Activated naive CD8-positive, alpha-beta T cell treated with anti-CD3 and anti-CD28 coated beads, Interleukin-2, amount 50 U/mL, for 24 hours (primary cell): ENCODE measurements at regions not wholly inside any gene's neighbourhood (a gene's known extent, or its start where the extent isn't known, plus 50 kb on each side); places are given as distances from the start of the nearest gene placed in this dataset.

Experiments
- ATAC-seq: fragments of 150-1000 bp; cut with Tn5 transposase; one replicate; pipeline ENCODE4 v1.10.0; 2021
- DNase-seq: peaks from one replicate; pipeline ENCODE4 v3.0.0; 2021
- H3K27ac Mint-ChIP-seq: one replicate; pipeline ENCODE4 v1.8.0; 2021; ENCODE audit warnings: mild to moderate bottlenecking, mixed read lengths
- H3K27me3 Mint-ChIP-seq: one replicate; pipeline ENCODE4 v1.8.0; 2021; ENCODE audit warnings: mixed read lengths
- H3K36me3 Mint-ChIP-seq: one replicate; pipeline ENCODE4 v1.8.0; 2021; ENCODE audit warnings: low read depth, mixed read lengths
- H3K4me1 Mint-ChIP-seq: one replicate; pipeline ENCODE4 v1.8.0; 2021; ENCODE audit warnings: mixed read lengths
- H3K4me3 Mint-ChIP-seq: one replicate; pipeline ENCODE4 v1.8.0; 2021; ENCODE audit warnings: mild to moderate bottlenecking, moderate library complexity, mixed read lengths
- H3K9me3 Mint-ChIP-seq: one replicate; pipeline ENCODE4 v1.8.0; 2021; ENCODE audit warnings: mixed read lengths

DNA sequence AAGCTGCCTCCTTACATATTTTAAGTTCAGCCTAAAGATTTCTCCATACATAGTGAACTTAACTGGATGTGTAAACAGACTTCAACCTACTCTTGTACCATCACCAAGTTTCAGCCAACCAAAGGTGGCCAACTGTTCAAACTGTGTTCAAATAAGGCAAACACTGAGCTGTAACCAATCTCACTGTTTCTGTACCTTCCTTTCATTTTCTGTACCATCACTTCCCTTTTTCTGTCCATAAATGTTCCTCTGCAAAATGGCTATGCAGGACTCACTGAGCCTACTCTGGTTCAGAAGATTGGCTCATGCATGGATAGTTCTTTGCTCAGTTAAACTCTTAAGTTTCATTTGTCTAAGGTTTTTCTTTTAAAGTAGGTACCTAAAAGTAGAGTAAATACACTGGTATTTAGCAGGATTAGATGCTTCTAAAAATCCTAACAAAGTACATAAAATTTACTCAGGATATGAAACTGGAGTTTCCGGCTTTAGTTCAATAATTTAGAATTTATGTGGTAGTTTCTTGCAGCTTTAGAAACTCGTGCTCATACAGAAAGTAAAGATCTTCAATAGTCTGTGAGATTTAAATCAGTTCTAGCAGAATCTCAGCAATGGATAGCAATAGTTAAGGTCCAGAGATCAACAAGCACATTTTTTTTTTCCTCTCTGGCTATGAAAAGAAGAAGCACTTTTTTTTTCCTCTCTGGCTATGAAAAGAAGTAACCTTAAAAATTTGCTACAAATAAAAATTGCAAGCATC, 282.0 kb upstream of the PPFIA2 start:
- Mint-ChIP-seq H3K36me3 (no peaks in the 10 kb centered on the region), H3K27me3 (peaks cover 2% of the 10 kb centered on the region), H3K27ac (no peak overlapping the region), H3K4me3 (no peak overlapping the region), H3K9me3 (no peaks in the 10 kb centered on the region), H3K4me1 (no peaks in the 10 kb centered on the region)
- ATAC-seq (no peak), DNase-seq (no peak)

DNA sequence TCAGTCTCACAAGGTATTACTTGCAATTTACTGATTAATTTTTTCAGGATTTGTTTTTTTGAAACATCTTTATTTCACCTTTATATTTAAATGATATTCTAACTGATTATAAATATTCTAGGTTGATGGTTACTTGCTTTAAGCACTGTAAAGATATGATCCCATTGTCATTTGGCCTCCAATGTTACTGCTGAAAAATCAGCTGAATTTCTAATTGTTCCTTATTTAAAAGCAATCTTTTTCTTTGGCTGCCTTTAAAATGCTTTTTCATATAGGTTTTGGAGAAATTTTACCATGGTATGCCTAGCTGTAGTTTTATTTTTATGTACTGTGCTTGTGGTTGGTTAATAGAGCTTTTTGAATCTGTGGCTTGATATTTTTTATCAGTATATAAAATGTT, 275.6 kb upstream of the PPFIA2 start:
- no peak overlapping the region for H3K27ac Mint-ChIP-seq
- DNase-seq (no peak), ATAC-seq (no peak)
- no peaks in the 10 kb centered on the region for H3K4me1 Mint-ChIP-seq
- no peak overlapping the region for H3K4me3 Mint-ChIP-seq
- H3K27me3 Mint-ChIP-seq, result no peaks in the 10 kb centered on the region
- no peaks in the 10 kb centered on the region for H3K9me3 Mint-ChIP-seq
- no peaks in the 10 kb centered on the region for H3K36me3 Mint-ChIP-seq

DNA sequence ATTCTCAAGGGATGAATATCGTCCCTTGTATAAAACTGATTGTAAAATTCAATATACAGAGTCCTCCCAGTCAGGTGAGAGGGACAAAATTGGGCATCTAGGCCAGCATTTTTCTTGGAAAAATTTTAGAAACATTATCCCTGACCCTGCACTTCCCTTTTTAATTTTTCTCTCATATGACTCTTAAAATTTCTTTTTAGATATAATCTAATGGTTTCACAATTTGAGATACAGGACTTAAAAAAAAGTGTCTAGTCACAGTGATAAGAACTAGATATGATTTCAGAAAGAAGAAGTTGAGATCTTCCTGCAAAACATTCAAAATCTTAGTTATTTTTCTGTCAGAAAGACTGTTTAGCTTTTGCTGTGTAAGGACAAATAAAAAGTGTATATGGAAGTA, 270.8 kb upstream of the PPFIA2 start:
- no peaks in the 10 kb centered on the region for H3K4me1 Mint-ChIP-seq
- H3K36me3 Mint-ChIP-seq, result no peaks in the 10 kb centered on the region
- DNase-seq, result no peak
- ATAC-seq, result no peak
- H3K4me3 Mint-ChIP-seq, result no peak overlapping the region
- H3K9me3 Mint-ChIP-seq, result no peaks in the 10 kb centered on the region
- H3K27me3 Mint-ChIP-seq, result no peaks in the 10 kb centered on the region
- H3K27ac Mint-ChIP-seq, result no peak overlapping the region

DNA sequence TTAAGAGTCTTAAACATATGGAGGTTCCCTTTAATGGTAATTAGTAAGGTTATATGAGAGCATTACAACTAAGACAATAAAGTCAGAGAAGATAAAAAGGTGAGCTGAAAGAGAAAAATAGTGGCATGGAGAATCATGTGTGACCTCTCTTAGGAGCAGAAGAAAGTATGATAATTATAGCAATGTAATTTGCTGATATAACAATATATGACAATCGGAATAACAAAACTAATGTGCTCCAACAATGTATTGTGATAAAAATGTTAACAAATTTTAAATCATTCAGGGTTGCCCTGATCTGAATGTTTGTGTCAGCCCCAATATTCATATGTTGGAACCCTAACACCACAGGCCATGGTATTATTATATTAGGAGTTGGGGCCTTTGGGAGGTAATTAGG, 269.6 kb upstream of the PPFIA2 start:
- no peak overlapping the region for H3K27ac Mint-ChIP-seq
- DNase-seq, result no peak
- H3K4me3 Mint-ChIP-seq, result no peak overlapping the region
- H3K36me3 Mint-ChIP-seq, result no peaks in the 10 kb centered on the region
- H3K27me3 Mint-ChIP-seq, result no peaks in the 10 kb centered on the region
- H3K9me3 Mint-ChIP-seq, result no peaks in the 10 kb centered on the region
- no peak for ATAC-seq
- H3K4me1 Mint-ChIP-seq, result no peaks in the 10 kb centered on the region

DNA sequence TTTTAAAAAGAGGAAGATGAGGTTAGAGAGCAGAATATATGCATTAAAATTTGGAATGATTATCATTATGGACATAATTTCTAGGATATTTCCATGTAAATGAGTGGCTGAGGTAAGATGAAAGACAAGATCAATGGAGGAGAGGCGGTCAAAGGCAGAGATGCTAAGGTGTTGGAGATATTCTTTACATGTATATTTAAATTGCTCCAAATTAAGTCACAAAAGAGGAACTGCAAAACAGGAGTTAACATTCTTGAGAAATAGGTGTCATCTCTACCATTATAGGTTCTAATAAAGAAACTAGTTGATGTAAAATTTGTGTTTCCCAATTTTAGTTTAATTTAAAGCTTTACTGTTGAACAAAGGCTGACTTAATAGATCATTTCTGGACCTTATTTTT, 268.5 kb upstream of the PPFIA2 start:
- H3K27ac Mint-ChIP-seq, result no peak overlapping the region
- H3K4me1 Mint-ChIP-seq, result no peaks in the 10 kb centered on the region
- ATAC-seq (no peak), DNase-seq (no peak)
- peaks cover 2% of the 10 kb centered on the region for H3K27me3 Mint-ChIP-seq
- no peaks in the 10 kb centered on the region for H3K36me3 Mint-ChIP-seq
- no peak overlapping the region for H3K4me3 Mint-ChIP-seq
- H3K9me3 Mint-ChIP-seq, result no peaks in the 10 kb centered on the region

DNA sequence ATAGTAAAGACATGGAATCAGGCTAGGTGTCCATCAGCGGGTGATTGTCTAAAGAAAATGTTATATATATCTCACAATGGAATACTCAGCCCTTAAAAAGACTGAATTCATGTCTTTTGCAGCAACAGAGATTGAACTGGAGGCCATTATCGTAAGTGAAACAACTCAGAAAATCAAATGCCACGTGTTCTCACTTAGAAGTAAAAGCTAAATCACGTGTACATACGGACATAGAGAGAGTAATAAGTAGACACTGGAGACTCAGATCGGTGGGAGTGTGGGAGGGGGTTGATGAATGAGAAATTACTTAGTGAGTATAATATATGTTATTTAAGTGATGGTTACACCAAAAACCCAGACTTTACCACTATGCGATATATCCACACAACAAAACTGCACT, 266.3 kb upstream of the PPFIA2 start:
- no peaks in the 10 kb centered on the region for H3K9me3 Mint-ChIP-seq
- H3K4me3 Mint-ChIP-seq, result no peak overlapping the region
- ATAC-seq (no peak), DNase-seq (no peak)
- H3K4me1 Mint-ChIP-seq, result no peaks in the 10 kb centered on the region
- H3K27ac Mint-ChIP-seq, result no peak overlapping the region
- H3K36me3 Mint-ChIP-seq, result no peaks in the 10 kb centered on the region
- H3K27me3 Mint-ChIP-seq, result peaks cover 2% of the 10 kb centered on the region

DNA sequence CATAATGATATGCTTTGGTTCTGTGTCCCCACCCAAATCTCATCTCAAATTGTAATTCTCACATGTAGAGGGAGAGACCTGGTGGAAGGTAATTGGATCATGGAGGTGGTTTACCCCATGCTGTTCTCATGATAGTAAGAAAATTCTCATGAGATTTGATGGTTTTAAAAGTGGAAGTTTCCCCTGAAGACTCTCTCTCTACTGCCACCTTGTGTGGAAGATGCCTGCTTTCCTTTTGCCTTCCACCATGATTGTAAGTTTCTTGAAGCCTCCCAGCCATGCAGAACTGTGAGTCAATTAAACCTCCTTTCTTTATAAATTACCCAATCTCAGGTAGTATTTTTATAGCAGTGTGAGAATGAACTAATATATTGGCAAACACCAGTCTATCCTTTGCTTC, 260.4 kb upstream of the PPFIA2 start:
- Mint-ChIP-seq H3K9me3 (peaks cover 15% of the 10 kb centered on the region), H3K4me1 (no peaks in the 10 kb centered on the region), H3K27ac (no peak overlapping the region), H3K36me3 (no peaks in the 10 kb centered on the region), H3K27me3 (peaks cover 2% of the 10 kb centered on the region), H3K4me3 (no peak overlapping the region)
- no peak for ATAC-seq
- no peak for DNase-seq

DNA sequence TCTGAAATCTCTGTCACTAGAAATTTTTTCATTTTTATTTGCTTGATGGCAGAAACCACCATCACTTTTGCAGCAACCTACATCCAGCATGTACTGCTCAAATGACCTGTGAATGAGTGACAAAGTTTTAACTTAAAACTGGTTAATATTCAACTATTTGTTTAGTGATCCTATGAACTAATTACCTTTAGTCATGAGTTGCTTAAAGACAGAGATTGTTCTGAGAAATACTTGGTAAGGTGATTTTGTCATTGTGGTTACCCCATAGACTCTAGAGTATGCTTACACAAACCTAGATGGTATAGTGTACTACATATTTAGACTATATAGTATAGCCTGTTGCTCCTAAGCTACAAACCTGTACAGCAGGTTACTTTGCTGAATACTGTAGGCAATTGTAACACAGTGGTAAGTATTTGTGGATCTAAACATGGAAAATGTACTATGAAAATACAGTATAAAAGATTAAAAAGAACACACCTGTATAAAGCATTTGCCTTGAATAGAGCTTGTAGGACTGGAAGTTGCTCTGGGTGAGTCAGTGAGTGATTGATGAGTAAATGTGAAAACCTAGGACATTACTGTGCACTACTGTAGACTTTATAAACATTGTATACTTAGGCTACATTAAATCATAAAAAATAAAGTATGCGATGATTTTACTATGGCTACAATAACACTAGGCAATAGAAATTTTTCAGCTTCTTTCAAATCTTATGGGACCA, 256.6 kb upstream of the PPFIA2 start:
- Mint-ChIP-seq H3K36me3 (no peaks in the 10 kb centered on the region), H3K9me3 (peaks cover 15% of the 10 kb centered on the region), H3K27ac (no peak overlapping the region), H3K4me3 (no peak overlapping the region), H3K27me3 (no peaks in the 10 kb centered on the region), H3K4me1 (no peaks in the 10 kb centered on the region)
- ATAC-seq, result no peak
- DNase-seq, result no peak

DNA sequence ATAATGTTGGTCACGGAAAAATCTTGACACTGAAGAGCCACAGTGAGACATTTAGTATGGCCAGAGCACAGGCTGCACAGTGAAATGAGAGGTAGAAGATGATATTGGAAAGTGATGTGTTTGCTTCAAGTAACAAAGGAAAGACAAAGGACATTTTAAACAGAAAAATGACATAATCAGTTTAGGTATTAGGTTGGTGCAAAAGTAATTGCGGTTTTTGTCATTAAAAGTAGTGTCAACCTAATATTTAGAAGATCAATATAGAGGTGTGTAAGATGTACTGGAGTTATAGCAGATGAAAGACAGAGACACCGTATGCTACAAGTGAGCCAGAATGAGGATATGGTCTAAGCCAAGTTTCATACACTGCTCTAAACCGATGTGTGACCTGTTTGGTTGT, 253.0 kb upstream of the PPFIA2 start:
- Mint-ChIP-seq H3K36me3 (no peaks in the 10 kb centered on the region), H3K4me1 (no peaks in the 10 kb centered on the region), H3K27ac (no peak overlapping the region), H3K27me3 (no peaks in the 10 kb centered on the region), H3K4me3 (no peak overlapping the region), H3K9me3 (peaks cover 5% of the 10 kb centered on the region)
- no peak for DNase-seq
- no peak for ATAC-seq

DNA sequence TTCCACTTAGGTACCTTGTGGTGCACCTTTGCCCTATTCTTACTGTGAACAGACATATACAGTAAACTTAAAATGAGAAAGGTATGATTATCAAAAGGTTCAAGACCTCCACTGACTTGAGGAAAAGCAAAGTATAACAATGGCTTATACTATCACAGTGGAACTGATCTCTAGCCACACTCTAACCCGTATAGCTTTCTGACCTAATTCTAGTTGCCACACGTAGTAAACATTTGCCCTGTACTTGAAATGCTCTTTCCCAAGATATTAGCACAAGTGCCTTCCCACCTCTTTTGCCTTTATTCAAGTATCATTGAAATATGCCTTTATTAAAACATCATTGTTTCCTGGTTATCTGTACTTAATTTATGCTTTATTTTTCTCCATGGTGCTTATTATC, 250.4 kb upstream of the PPFIA2 start:
- ATAC-seq (no peak), DNase-seq (no peak)
- H3K9me3 Mint-ChIP-seq, result no peaks in the 10 kb centered on the region
- H3K27me3 Mint-ChIP-seq, result no peaks in the 10 kb centered on the region
- no peak overlapping the region for H3K27ac Mint-ChIP-seq
- no peaks in the 10 kb centered on the region for H3K36me3 Mint-ChIP-seq
- H3K4me3 Mint-ChIP-seq, result no peak overlapping the region
- no peaks in the 10 kb centered on the region for H3K4me1 Mint-ChIP-seq

DNA sequence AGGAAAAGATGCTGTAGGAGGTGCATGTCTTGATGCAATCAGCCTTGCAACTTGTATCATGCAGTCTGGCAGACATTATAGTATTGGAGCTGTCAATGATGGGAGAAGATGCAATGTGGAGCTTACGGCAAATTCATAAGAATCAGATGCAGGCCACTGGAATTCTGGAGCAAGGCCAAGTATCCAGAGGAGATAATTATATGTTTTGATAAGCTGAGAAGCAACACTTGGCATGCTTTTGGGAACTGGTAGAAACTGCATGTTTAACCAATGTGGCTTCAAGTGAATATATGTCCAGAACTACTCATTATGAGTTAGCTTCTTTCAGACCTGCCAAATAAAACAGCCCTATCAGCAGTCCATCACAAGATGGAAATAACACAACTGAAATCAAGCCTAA, 249.1 kb upstream of the PPFIA2 start:
- Mint-ChIP-seq H3K9me3 (no peaks in the 10 kb centered on the region), H3K27ac (no peak overlapping the region)
- DNase-seq, result no peak

DNA sequence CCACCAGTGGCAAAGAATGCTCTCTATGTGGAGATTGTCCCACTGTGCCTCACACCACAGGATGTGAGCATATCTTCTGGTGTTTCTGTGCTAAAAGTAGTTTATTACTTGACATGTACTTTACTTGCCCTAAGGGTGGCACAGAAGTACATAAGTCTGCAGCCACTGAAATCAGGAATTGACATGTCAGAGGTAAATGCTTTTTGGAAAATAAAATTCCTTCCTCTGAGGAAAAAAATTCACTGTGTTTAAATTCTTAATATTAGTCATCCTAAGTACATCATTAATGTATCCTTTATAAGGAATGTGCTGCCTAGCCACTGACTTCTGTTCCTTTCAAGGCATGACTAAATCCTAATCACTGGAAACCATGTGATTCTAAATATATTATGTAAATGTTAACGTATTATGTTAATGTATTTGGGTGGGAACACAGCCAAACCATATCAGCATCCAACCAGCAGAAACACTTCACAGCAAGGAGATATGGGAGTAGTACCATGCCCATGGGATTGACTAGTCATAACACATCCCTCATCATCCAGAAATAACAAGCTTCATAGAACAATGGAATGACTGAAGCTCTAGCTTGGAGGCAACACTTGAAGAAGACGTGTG, 239.7 kb upstream of the PPFIA2 start:
- no peaks in the 10 kb centered on the region for H3K36me3 Mint-ChIP-seq
- DNase-seq (no peak), ATAC-seq (no peak)
- no peak overlapping the region for H3K4me3 Mint-ChIP-seq
- no peaks in the 10 kb centered on the region for H3K27me3 Mint-ChIP-seq
- no peaks in the 10 kb centered on the region for H3K9me3 Mint-ChIP-seq
- no peaks in the 10 kb centered on the region for H3K4me1 Mint-ChIP-seq
- H3K27ac Mint-ChIP-seq, result no peak overlapping the region

More for the DNA sequence above, 249.1 kb upstream of the PPFIA2 start:
- H3K4me1 Mint-ChIP-seq, result no peaks in the 10 kb centered on the region
- ATAC-seq, result no peak
- H3K36me3 Mint-ChIP-seq, result no peaks in the 10 kb centered on the region
- H3K27me3 Mint-ChIP-seq, result no peaks in the 10 kb centered on the region
- no peak overlapping the region for H3K4me3 Mint-ChIP-seq

DNA sequence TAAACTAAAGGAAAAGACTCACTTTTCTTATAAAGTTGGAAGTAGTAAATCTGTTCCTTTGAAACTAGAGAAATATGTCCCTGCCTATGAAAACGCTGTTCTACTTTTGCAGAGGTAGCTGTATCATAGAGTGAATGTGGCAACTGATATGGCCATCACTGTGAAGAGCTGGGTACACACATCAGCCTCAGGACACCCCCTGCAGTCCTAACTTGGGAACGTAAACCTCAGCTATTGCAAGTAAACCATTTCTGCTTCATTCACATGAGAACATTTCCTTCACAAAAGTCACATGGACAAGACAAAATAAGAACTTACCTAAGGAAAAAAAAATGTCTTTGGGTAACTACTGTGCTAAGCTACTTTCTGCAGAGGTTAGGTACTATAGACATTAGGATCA, 233.3 kb upstream of the PPFIA2 start:
- Mint-ChIP-seq H3K9me3 (no peaks in the 10 kb centered on the region), H3K27me3 (no peaks in the 10 kb centered on the region), H3K27ac (no peak overlapping the region), H3K4me3 (no peak overlapping the region), H3K36me3 (no peaks in the 10 kb centered on the region), H3K4me1 (no peaks in the 10 kb centered on the region)
- ATAC-seq (peak; percentile 61), DNase-seq (peak; percentile 3)

DNA sequence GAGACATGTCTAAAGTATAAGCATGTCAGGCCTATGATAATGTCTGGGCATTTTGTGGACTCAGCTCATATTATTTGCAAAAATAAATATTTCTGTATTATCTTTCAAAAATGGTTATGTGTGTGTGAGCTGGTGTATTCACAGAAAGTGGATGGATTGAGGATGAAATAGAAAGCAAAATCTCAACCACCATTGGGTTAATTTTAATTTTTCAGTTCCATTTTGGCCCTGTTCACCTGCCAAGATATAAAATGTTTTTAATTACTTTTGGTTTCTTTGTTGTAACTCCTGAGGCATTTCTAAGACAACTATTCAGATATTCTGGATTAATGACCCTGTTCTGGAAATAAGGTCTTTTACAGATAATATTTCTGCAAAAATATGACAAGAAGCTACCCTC, 232.7 kb upstream of the PPFIA2 start:
- Mint-ChIP-seq H3K27ac (no peak overlapping the region), H3K4me1 (no peaks in the 10 kb centered on the region), H3K36me3 (no peaks in the 10 kb centered on the region), H3K4me3 (no peak overlapping the region), H3K9me3 (no peaks in the 10 kb centered on the region), H3K27me3 (no peaks in the 10 kb centered on the region)
- DNase-seq (no peak), ATAC-seq (no peak)

DNA sequence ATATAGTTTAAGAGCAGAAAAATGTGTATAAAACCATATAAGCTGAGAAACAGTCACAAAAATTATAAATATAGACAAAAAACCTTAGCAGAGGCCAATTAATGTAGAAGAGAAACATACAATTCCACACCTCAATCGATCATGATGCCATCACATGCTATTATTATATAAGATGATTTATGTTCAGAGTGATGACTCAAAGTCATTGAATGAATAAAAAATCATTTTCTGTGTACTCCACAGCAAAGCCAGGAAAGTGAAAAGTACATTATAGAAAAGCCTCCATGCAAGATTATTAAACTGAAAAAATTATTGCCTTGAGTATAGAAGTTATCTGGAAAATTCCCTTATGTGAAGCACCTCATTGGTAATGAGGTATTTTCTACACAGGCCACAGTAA, 229.2 kb upstream of the PPFIA2 start:
- H3K36me3 Mint-ChIP-seq, result no peaks in the 10 kb centered on the region
- ATAC-seq (no peak), DNase-seq (no peak)
- no peaks in the 10 kb centered on the region for H3K4me1 Mint-ChIP-seq
- H3K27me3 Mint-ChIP-seq, result no peaks in the 10 kb centered on the region
- no peaks in the 10 kb centered on the region for H3K9me3 Mint-ChIP-seq
- no peak overlapping the region for H3K4me3 Mint-ChIP-seq
- no peak overlapping the region for H3K27ac Mint-ChIP-seq
